GM23338 (cell line): ENCODE measurements at regions not wholly inside any gene's neighbourhood (a gene's known extent, or its start where the extent isn't known, plus 50 kb on each side); places are given as distances from the start of the nearest gene placed in this dataset.

ENCODE experiments used
- ATAC-seq: fragments of 200-7000 bp; cut with Tn5 transposase; 3 replicates; pipeline ENCODE4 v1.9.1; 2020
- DNase-seq: peaks from one replicate; pipeline ENCODE4 v3.0.0-alpha.2; 2015; ENCODE audit warnings: low spot score
- H2AFZ ChIP-seq: fragments of 200-600 bp; sonication (generic); 2 replicates; pipeline ENCODE4 v1.8.0; 2016; ENCODE audit warnings: antibody characterized with exemption, mild to moderate bottlenecking, moderate library complexity
- H3F3A ChIP-seq: fragments of 200-600 bp; sonication (generic); replicated peaks from 2 replicates; pipeline ENCODE4 v1.8.0; 2017; ENCODE audit warnings: antibody characterized with exemption, mixed run types, low read depth
- H3K27ac ChIP-seq: fragments of 200-600 bp; sonication (generic); 2 replicates; pipeline ENCODE4 v1.6.1; 2016; ENCODE audit warnings: low read depth
- H3K27me3 ChIP-seq: fragments of 200-600 bp; sonication (generic); 2 replicates; pipeline ENCODE4 v1.8.0; 2016; ENCODE audit warnings: mild to moderate bottlenecking, mixed run types, moderate library complexity; ENCODE audit not compliant: insufficient read depth
- H3K36me3 ChIP-seq: fragments of 200-600 bp; sonication (generic); 2 replicates; pipeline ENCODE4 v1.8.0; 2016; ENCODE audit warnings: mild to moderate bottlenecking; ENCODE audit not compliant: insufficient read depth
- H3K4me1 ChIP-seq: fragments of 200-600 bp; sonication (generic); 2 replicates; pipeline ENCODE4 v1.8.0; 2016; ENCODE audit warnings: mild to moderate bottlenecking, moderate library complexity; ENCODE audit not compliant: insufficient read depth
- H3K4me2 ChIP-seq: fragments of 200-600 bp; sonication (generic); 2 replicates; pipeline ENCODE4 v1.7.1; 2017; ENCODE audit warnings: mixed run types
- H3K4me3 ChIP-seq: fragments of 200-600 bp; sonication (generic); 2 replicates; pipeline ENCODE4 v1.6.1; 2016; ENCODE audit warnings: mixed run types
- H3K79me2 ChIP-seq: fragments of 200-600 bp; sonication (generic); replicated peaks from 2 replicates; pipeline ENCODE4 v1.8.0; 2017; ENCODE audit warnings: mild to moderate bottlenecking; ENCODE audit not compliant: insufficient read depth
- H3K9me2 ChIP-seq: fragments of 200-600 bp; sonication (generic); 2 replicates; pipeline ENCODE4 v1.8.0; 2017; ENCODE audit not compliant: insufficient read depth
- H4K20me1 ChIP-seq: fragments of 200-600 bp; sonication (generic); replicated peaks from 2 replicates; pipeline ENCODE4 v1.8.0; 2017; ENCODE audit warnings: mild to moderate bottlenecking; ENCODE audit not compliant: insufficient read depth
- H3K27ac Mint-ChIP-seq: 2 replicates; pipeline ENCODE4 v1.8.0; 2020; ENCODE audit warnings: inconsistent platforms, mild to moderate bottlenecking, moderate library complexity, mixed read lengths
- H3K27me3 Mint-ChIP-seq: 3 replicates; pipeline ENCODE4 v1.8.0; 2022; ENCODE audit warnings: low read depth, mild to moderate bottlenecking, moderate library complexity, mixed read lengths, inconsistent platforms; ENCODE audit not compliant: insufficient read depth, poor library complexity
- H3K36me3 Mint-ChIP-seq: 3 replicates; pipeline ENCODE4 v1.8.0; 2021; ENCODE audit warnings: low read depth, mild to moderate bottlenecking, inconsistent platforms, moderate library complexity, mixed read lengths
- H3K4me1 Mint-ChIP-seq: 3 replicates; pipeline ENCODE4 v1.8.0; 2020; ENCODE audit warnings: mild to moderate bottlenecking, inconsistent platforms, mixed read lengths
- H3K4me3 Mint-ChIP-seq: 3 replicates; pipeline ENCODE4 v1.8.0; 2021; ENCODE audit warnings: moderate library complexity, mild to moderate bottlenecking, inconsistent platforms, mixed read lengths
- H3K9me3 Mint-ChIP-seq: 3 replicates; pipeline ENCODE4 v1.8.0; 2020; ENCODE audit warnings: moderate library complexity, mild to moderate bottlenecking, inconsistent platforms, mixed read lengths
- CREB1 ChIP-seq: fragments of 250-450 bp; sonication (Bioruptor Pico); IDR thresholded peaks from 2 replicates; pipeline ENCODE4 v1.5.0; 2020; ENCODE audit warnings: low read depth, mild to moderate bottlenecking, moderate library complexity
- CTCF ChIP-seq, 2 experiments: fragments of 200-600 bp in 1 of 2; sonication (generic) in 1 of 2; conservative IDR thresholded peaks; 2 replicates each; pipeline versions ENCODE4 v1.5.1 to v1.6.1; 2016 to 2017; ENCODE audit warnings: antibody characterized with exemption in 2 of 2, low read depth in 2 of 2, mild to moderate bottlenecking in 2 of 2, moderate library complexity in 1 of 2
- ETS1 ChIP-seq: IDR thresholded peaks from 2 replicates; pipeline ENCODE4 v1.6.1; 2016; ENCODE audit warnings: antibody characterized with exemption
- EZH2 ChIP-seq: fragments of 200-600 bp; sonication (generic); IDR thresholded peaks from one replicate; pipeline ENCODE4 v1.8.0; 2017; ENCODE audit warnings: antibody characterized with exemption, mild to moderate bottlenecking, low read depth; ENCODE audit not compliant: unreplicated experiment
- JUNB ChIP-seq: IDR thresholded peaks from one replicate; pipeline ENCODE4 v1.6.1; 2016; ENCODE audit warnings: antibody characterized with exemption; ENCODE audit not compliant: unreplicated experiment
- ZNF114 ChIP-seq: fragments of 250-450 bp; sonication (Bioruptor Pico); IDR thresholded peaks from 2 replicates; pipeline ENCODE4 v1.5.0; 2020; ENCODE audit warnings: mild to moderate bottlenecking, moderate library complexity

- Histone ChIP-seq H3K27ac (no peak overlapping the region), H3F3A (no peaks in the 10 kb centered on the region), H3K36me3 (no peaks in the 10 kb centered on the region), H4K20me1 (no peaks in the 10 kb centered on the region), H2AFZ (peak overlapping the region; percentile 59; the same call in 1 of the 2 replicates), H3K4me1 (no peaks in the 10 kb centered on the region), H3K79me2 (no peaks in the 10 kb centered on the region), H3K27me3 (no peaks in the 10 kb centered on the region), H3K4me3 (no peak overlapping the region), H3K4me2 (no peak overlapping the region), H3K9me2 (peaks cover 3% of the 10 kb centered on the region; the same call in 1 of the 2 replicates)
- H3K9me3 Mint-ChIP-seq, result no peaks in the 10 kb centered on the region
- H3K36me3 Mint-ChIP-seq, result no peaks in the 10 kb centered on the region
- TF ChIP-seq ZNF114 (CRISPR knock-in tag), result no peak
- no peak for TF ChIP-seq CREB1 (CRISPR knock-in tag)
- no peak for TF ChIP-seq EZH2
- no peak for TF ChIP-seq JUNB
- DNase-seq (no peak), ATAC-seq (peak; percentile 22; the same call in 1 of the 3 replicates)
- H3K27me3 Mint-ChIP-seq, result peaks cover 4% of the 10 kb centered on the region
- no peak overlapping the region for H3K4me3 Mint-ChIP-seq
- peaks cover 16% of the 10 kb centered on the region for H3K4me1 Mint-ChIP-seq
- H3K27ac Mint-ChIP-seq, result no peak overlapping the region
Measured at GRCh38 chr2:41878716-41879234, 169.0 kb upstream of the PKDCC start.

- Mint-ChIP-seq H3K27ac (no peak overlapping the region), H3K36me3 (no peaks in the 10 kb centered on the region), H3K4me1 (peaks cover 16% of the 10 kb centered on the region), H3K27me3 (peaks cover 4% of the 10 kb centered on the region), H3K9me3 (no peaks in the 10 kb centered on the region), H3K4me3 (no peak overlapping the region)
- no peaks in the 10 kb centered on the region for H3K27me3 ChIP-seq
- no peak for TF ChIP-seq JUNB
- TF ChIP-seq CTCF (conservative IDR thresholded peaks at IDR 0.05; ENCODE audit: low read depth in 2 of 2), result no peak
- TF ChIP-seq ETS1, result no peak
- no peaks in the 10 kb centered on the region for H3K79me2 ChIP-seq
- H3K36me3 ChIP-seq, result no peaks in the 10 kb centered on the region
- H3K4me1 ChIP-seq, result no peaks in the 10 kb centered on the region
- H3K4me2 ChIP-seq, result no peak overlapping the region
- no peak overlapping the region for H3K4me3 ChIP-seq
- H4K20me1 ChIP-seq, result no peaks in the 10 kb centered on the region
- no peak overlapping the region for H3K27ac ChIP-seq
- ATAC-seq (peak; percentile 74), DNase-seq (no peak)
- H3K9me2 ChIP-seq, result peaks cover 3% of the 10 kb centered on the region; the same call in 1 of the 2 replicates
- peak overlapping the region; percentile 59; the same call in 1 of the 2 replicates for H2AFZ ChIP-seq
- no peaks in the 10 kb centered on the region for H3F3A ChIP-seq
Measured at GRCh38 chr2:41879235-41879916, 168.4 kb upstream of the PKDCC start.
